ENCODE measurements at regions not wholly inside any gene's neighbourhood (a gene's known extent, or its start where the extent isn't known, plus 50 kb on each side); places are given as distances from the start of the nearest gene placed in this dataset.

DNA sequence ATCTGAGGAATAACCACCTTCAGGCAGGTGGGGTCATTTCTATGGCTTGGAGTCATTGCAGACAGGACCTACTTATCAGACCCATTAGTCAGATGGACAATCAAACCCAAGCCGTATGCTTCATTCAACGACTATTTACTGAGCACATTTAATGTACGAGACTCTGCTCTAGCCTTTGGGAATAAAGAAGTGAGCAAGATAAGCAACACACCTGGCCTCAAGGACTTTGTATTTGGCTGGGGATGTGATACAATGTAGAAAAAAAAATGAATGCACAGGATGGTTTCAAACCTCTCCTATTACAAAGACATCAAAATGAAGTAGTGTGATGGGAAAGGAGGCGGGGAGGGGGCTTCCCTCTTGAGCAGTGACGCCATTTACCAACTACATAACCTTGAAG, 311.7 kb downstream of the PMP22 start:
- TF ChIP-seq, protein P1, sequence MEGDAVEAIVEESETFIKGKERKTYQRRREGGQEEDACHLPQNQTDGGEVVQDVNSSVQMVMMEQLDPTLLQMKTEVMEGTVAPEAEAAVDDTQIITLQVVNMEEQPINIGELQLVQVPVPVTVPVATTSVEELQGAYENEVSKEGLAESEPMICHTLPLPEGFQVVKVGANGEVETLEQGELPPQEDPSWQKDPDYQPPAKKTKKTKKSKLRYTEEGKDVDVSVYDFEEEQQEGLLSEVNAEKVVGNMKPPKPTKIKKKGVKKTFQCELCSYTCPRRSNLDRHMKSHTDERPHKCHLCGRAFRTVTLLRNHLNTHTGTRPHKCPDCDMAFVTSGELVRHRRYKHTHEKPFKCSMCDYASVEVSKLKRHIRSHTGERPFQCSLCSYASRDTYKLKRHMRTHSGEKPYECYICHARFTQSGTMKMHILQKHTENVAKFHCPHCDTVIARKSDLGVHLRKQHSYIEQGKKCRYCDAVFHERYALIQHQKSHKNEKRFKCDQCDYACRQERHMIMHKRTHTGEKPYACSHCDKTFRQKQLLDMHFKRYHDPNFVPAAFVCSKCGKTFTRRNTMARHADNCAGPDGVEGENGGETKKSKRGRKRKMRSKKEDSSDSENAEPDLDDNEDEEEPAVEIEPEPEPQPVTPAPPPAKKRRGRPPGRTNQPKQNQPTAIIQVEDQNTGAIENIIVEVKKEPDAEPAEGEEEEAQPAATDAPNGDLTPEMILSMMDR (IDR thresholded peaks at IDR 0.05; ENCODE audit: poor library complexity, severe bottlenecking), result no peak
- TF ChIP-seq TAF1 (IDR thresholded peaks at IDR 0.05; ENCODE audit: low read depth) (no peak), RAD21 (conservative IDR thresholded peaks at IDR 0.05) (no peak), MXI1 (conservative IDR thresholded peaks at IDR 0.05; ENCODE audit: poor library complexity, severe bottlenecking) (no peak)

Data from neural cell (in vitro differentiated cells).